CD4-positive, alpha-beta T cell (primary cell): ENCODE measurements at regions not wholly inside any gene's neighbourhood (a gene's known extent, or its start where the extent isn't known, plus 50 kb on each side); places are given as distances from the start of the nearest gene placed in this dataset.

Experiments used
- ATAC-seq: fragments of 200-7000 bp; cut with Tn5 transposase; one replicate; pipeline ENCODE4 v1.10.0; 2022; ENCODE audit warnings: mild to moderate bottlenecking; ENCODE audit not compliant: poor library complexity
- CTCF ChIA-PET: fragments of 350-600 bp; sonication (Branson Sonifier 250); formaldehyde crosslinking; loops from one replicate; lab custom pipeline; 2021; ENCODE audit warnings: antibody characterized with exemption, inconsistent platforms; lab: Charles Lee
- POLR2A ChIA-PET: fragments of 350-600 bp; sonication (Branson Sonifier 250); formaldehyde crosslinking; loops from one replicate; lab custom pipeline; 2021; ENCODE audit warnings: antibody characterized with exemption, inconsistent platforms; lab: Charles Lee
- DNase-seq, 14 experiments: peaks; one replicate each; pipeline ENCODE4 v3.0.0-alpha.2; 2013 to 2020; ENCODE audit warnings: mixed read lengths in 2 of 14
- H3K27ac ChIP-seq, 2 donors: one replicate each; pipeline versions ENCODE4 v1.5.1 to v1.7.0; 2013; ENCODE audit warnings: low read length in 2 of 2, low read depth in 1 of 2, mild to moderate bottlenecking in 1 of 2
- H3K27me3 ChIP-seq, 2 experiments: 1 replicate in 1 of 2; 2 replicates in 1 of 2; pipeline versions ENCODE4 v1.6.1 to v1.7.0; 2013; ENCODE audit warnings: low read length in 2 of 2, control low read depth in 1 of 2, mild to moderate bottlenecking in 1 of 2, moderate library complexity in 1 of 2; ENCODE audit not compliant: insufficient read depth in 2 of 2, control insufficient read depth in 1 of 2
- H3K36me3 ChIP-seq: one replicate; pipeline ENCODE4 v1.6.1; 2013; ENCODE audit warnings: low read length, control low read depth; ENCODE audit not compliant: insufficient read depth
- H3K4me1 ChIP-seq: one replicate; pipeline ENCODE4 v1.6.1; 2013; ENCODE audit warnings: low read length, control low read depth; ENCODE audit not compliant: insufficient read depth
- H3K4me3 ChIP-seq: one replicate; pipeline ENCODE4 v1.5.1; 2013; ENCODE audit warnings: mild to moderate bottlenecking, low read length, moderate library complexity
- H3K9me3 ChIP-seq, 2 experiments: 1 replicate in 1 of 2; 2 replicates in 1 of 2; pipeline versions ENCODE4 v1.6.1 to v1.7.0; 2013; ENCODE audit warnings: low read length in 2 of 2, mild to moderate bottlenecking in 2 of 2, control low read depth in 1 of 2, moderate library complexity in 1 of 2; ENCODE audit not compliant: control insufficient read depth in 1 of 2, insufficient read depth in 1 of 2
- H3K27ac Mint-ChIP-seq: one replicate; pipeline ENCODE4 v1.8.0; 2020; ENCODE audit warnings: mixed read lengths
- H3K27me3 Mint-ChIP-seq: one replicate; pipeline ENCODE4 v1.8.0; 2021; ENCODE audit warnings: mixed read lengths
- H3K36me3 Mint-ChIP-seq: one replicate; pipeline ENCODE4 v1.8.0; 2021; ENCODE audit warnings: low read depth, mixed read lengths
- H3K4me1 Mint-ChIP-seq: one replicate; pipeline ENCODE4 v1.8.0; 2021; ENCODE audit warnings: low read depth, mixed read lengths
- H3K4me3 Mint-ChIP-seq: one replicate; pipeline ENCODE4 v1.8.0; 2020; ENCODE audit warnings: mild to moderate bottlenecking, mixed read lengths
- H3K9me3 Mint-ChIP-seq: one replicate; pipeline ENCODE4 v1.8.0; 2020; ENCODE audit warnings: mixed read lengths
- intact Hi-C, 2 experiments: fragments of 100-400 bp; cut with DNase I in 1 of 2; cut with micrococcal nuclease in 1 of 2; formaldehyde crosslinking; loops; one replicate each; pipeline versions ENCODE4 v1.15.1 to v1.9.0; 2023 to 2025; cut with DNase I, micrococcal nuclease
- TF ChIP-seq, protein P1 (sequence below): fragments of 200-600 bp; IDR thresholded peaks from one replicate; pipeline ENCODE4 v1.8.0; 2022; ENCODE audit warnings: antibody characterized with exemption, mild to moderate bottlenecking

DNA sequence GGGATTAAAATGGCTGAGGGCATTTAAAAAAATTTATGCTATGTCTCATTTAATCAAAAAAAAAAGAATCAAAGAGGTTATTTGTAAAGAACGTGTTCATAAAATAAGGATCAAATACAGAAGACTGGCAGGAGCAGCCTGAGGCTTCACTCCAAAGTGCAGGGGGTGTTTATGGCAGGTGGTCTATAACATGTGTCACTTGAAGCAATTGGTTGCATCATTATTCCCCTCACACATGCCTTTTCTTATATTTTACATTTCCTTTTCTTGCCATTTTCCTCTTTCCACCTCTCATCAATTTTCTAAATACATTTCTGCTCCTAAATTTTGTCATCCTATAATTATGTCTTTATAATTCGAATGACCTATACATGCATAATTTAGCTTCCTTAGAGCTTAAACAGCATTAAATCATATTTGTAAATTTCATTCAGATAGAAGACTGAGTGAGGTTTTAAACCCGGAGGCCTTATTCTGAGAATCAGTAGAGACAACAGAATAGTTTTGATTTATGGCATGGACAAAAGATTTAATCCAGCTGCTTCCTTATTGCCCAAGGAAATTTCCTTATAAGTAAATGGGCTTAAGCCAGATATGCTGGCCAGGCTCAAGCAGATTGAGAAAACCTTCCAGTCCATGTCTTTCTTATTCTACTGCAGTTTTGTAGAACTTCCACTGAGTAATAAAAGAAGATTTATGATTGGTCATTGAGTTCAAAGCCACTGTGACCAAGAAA lies 322.8 kb downstream of the TGFB2 start:
- Mint-ChIP-seq H3K4me1 (no peaks in the 10 kb centered on the region), H3K36me3 (no peaks in the 10 kb centered on the region), H3K27me3 (no peaks in the 10 kb centered on the region), H3K9me3 (peaks cover 9% of the 10 kb centered on the region), H3K4me3 (no peak overlapping the region), H3K27ac (no peak overlapping the region)
- no peaks in the 10 kb centered on the region for H3K4me1 ChIP-seq
- ChIA-PET POLR2A (no interaction called here), CTCF (no interaction called here)
- peaks cover 3 to 5% of the 10 kb centered on the region in 2 experiments for H3K9me3 ChIP-seq
- intact Hi-C loops: no loop called here
- H3K36me3 ChIP-seq: no peaks in the 10 kb centered on the region
- no peak overlapping the region for H3K27ac ChIP-seq
- no peaks in the 10 kb centered on the region for H3K27me3 ChIP-seq
- no peak overlapping the region for H3K4me3 ChIP-seq
- ATAC-seq (no peak), DNase-seq (no peak)
- TF ChIP-seq, protein P1, sequence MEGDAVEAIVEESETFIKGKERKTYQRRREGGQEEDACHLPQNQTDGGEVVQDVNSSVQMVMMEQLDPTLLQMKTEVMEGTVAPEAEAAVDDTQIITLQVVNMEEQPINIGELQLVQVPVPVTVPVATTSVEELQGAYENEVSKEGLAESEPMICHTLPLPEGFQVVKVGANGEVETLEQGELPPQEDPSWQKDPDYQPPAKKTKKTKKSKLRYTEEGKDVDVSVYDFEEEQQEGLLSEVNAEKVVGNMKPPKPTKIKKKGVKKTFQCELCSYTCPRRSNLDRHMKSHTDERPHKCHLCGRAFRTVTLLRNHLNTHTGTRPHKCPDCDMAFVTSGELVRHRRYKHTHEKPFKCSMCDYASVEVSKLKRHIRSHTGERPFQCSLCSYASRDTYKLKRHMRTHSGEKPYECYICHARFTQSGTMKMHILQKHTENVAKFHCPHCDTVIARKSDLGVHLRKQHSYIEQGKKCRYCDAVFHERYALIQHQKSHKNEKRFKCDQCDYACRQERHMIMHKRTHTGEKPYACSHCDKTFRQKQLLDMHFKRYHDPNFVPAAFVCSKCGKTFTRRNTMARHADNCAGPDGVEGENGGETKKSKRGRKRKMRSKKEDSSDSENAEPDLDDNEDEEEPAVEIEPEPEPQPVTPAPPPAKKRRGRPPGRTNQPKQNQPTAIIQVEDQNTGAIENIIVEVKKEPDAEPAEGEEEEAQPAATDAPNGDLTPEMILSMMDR: no peak

GRCh38 chr1:218669431-218669830 lies 324.3 kb downstream of the TGFB2 start:
- Histone ChIP-seq H3K4me1 (no peaks in the 10 kb centered on the region), H3K4me3 (no peak overlapping the region), H3K9me3 (peaks cover 3 to 5% of the 10 kb centered on the region in 2 experiments), H3K27me3 (no peaks in the 10 kb centered on the region), H3K36me3 (no peaks in the 10 kb centered on the region), H3K27ac (no peak overlapping the region)
- no peaks in the 10 kb centered on the region for H3K4me1 Mint-ChIP-seq
- POLR2A ChIA-PET: no interaction called here
- H3K27ac Mint-ChIP-seq: no peak overlapping the region
- H3K27me3 Mint-ChIP-seq: no peaks in the 10 kb centered on the region
- DNase-seq: no peak
- CTCF ChIA-PET: no interaction called here
- TF ChIP-seq, protein P1: no peak
- intact Hi-C loops: no loop called here
- H3K9me3 Mint-ChIP-seq: peaks cover 9% of the 10 kb centered on the region
- no peaks in the 10 kb centered on the region for H3K36me3 Mint-ChIP-seq
- ATAC-seq: no peak
- no peak overlapping the region for H3K4me3 Mint-ChIP-seq

- ChIA-PET POLR2A (no interaction called here), CTCF (no interaction called here)
- Histone ChIP-seq H3K27me3 (no peaks in the 10 kb centered on the region), H3K36me3 (no peaks in the 10 kb centered on the region), H3K9me3 (peaks cover 3 to 5% of the 10 kb centered on the region in 2 experiments), H3K4me1 (no peaks in the 10 kb centered on the region), H3K27ac (no peak overlapping the region), H3K4me3 (no peak overlapping the region)
- H3K9me3 Mint-ChIP-seq: peaks cover 7% of the 10 kb centered on the region
- H3K27me3 Mint-ChIP-seq: no peaks in the 10 kb centered on the region
- no peak overlapping the region for H3K27ac Mint-ChIP-seq
- ATAC-seq (no peak), DNase-seq (no peak)
- no peaks in the 10 kb centered on the region for H3K36me3 Mint-ChIP-seq
- no peak overlapping the region for H3K4me3 Mint-ChIP-seq
- TF ChIP-seq, protein P1: no peak
- H3K4me1 Mint-ChIP-seq: no peaks in the 10 kb centered on the region
- intact Hi-C loops: no loop called here
Observed at GRCh38 chr1:218670875-218671274, 325.7 kb downstream of the TGFB2 start.
